Skeletal muscle satellite cell (primary cell): ENCODE measurements at regions not wholly inside any gene's neighbourhood (a gene's known extent, or its start where the extent isn't known, plus 50 kb on each side); places are given as distances from the start of the nearest gene placed in this dataset.
"Not testable (repeated sequence)": the region's sequence is repeated elsewhere in the genome, so short reads cannot be mapped to it uniquely, and the experiment has no call there.

Source experiments
- H3K27me3 ChIP-seq: 2 replicates; pipeline ENCODE4 v1.7.0; 2013; ENCODE audit warnings: low read length; ENCODE audit not compliant: control insufficient read depth, insufficient read depth
- H3K36me3 ChIP-seq: 2 replicates; pipeline ENCODE4 v1.7.0; 2013; ENCODE audit warnings: mild to moderate bottlenecking, control low read depth, low read length; ENCODE audit not compliant: insufficient read depth
- H3K4me1 ChIP-seq: 2 replicates; pipeline ENCODE4 v1.7.0; 2013; ENCODE audit warnings: low read length; ENCODE audit not compliant: control insufficient read depth, insufficient read depth
- H3K4me2 ChIP-seq: 2 replicates; pipeline ENCODE4 v1.7.0; 2013; ENCODE audit warnings: mild to moderate bottlenecking, low read length
- H3K4me3 ChIP-seq: 2 replicates; pipeline ENCODE4 v1.7.0; 2013; ENCODE audit warnings: low read length
- H3K9ac ChIP-seq: 2 replicates; pipeline ENCODE4 v1.7.0; 2013; ENCODE audit warnings: mild to moderate bottlenecking, low read depth, low read length, moderate library complexity
- H3K9me3 ChIP-seq: replicated peaks from 2 replicates; pipeline ENCODE4 v1.7.0; 2013; ENCODE audit warnings: mild to moderate bottlenecking, control low read depth, low read length

GRCh38 chr14:105700622-105701288 lies 174.4 kb downstream of the TMEM121 start:
- no peaks in the 10 kb centered on the region for H3K4me1 ChIP-seq
- no peaks in the 10 kb centered on the region for H3K9me3 ChIP-seq
- no peak overlapping the region for H3K4me3 ChIP-seq
- H3K4me2 ChIP-seq, result no peak overlapping the region
- no peaks in the 10 kb centered on the region for H3K36me3 ChIP-seq
- H3K27me3 ChIP-seq, result no peaks in the 10 kb centered on the region
- no peak overlapping the region for H3K9ac ChIP-seq

GRCh38 chr14:105701456-105702274 lies 175.3 kb downstream of the TMEM121 start:
- H3K27me3 ChIP-seq, result no peaks in the 10 kb centered on the region
- H3K9ac ChIP-seq, result no peak overlapping the region
- H3K4me2 ChIP-seq, result no peak overlapping the region
- no peak overlapping the region for H3K4me3 ChIP-seq
- H3K9me3 ChIP-seq, result no peaks in the 10 kb centered on the region
- no peaks in the 10 kb centered on the region for H3K4me1 ChIP-seq
- H3K36me3 ChIP-seq, result no peaks in the 10 kb centered on the region

- Histone ChIP-seq H3K9ac (no peak overlapping the region), H3K4me2 (no peak overlapping the region), H3K36me3 (no peaks in the 10 kb centered on the region), H3K9me3 (no peaks in the 10 kb centered on the region), H3K4me1 (no peaks in the 10 kb centered on the region), H3K4me3 (no peak overlapping the region), H3K27me3 (no peaks in the 10 kb centered on the region)
These were observed 176.0 kb downstream of the TMEM121 start for GRCh38 chr14:105702275-105702817.

- H3K9ac ChIP-seq, H3K4me3 ChIP-seq, H3K4me2 ChIP-seq, H3K4me1 ChIP-seq, H3K27me3 ChIP-seq, H3K36me3 ChIP-seq, H3K9me3 ChIP-seq: not testable (repeated sequence)
These were observed 176.8 kb downstream of the TMEM121 start for GRCh38 chr14:105703044-105703665.

- H3K9ac ChIP-seq, H3K36me3 ChIP-seq, H3K4me2 ChIP-seq, H3K27me3 ChIP-seq, H3K4me3 ChIP-seq, H3K9me3 ChIP-seq, H3K4me1 ChIP-seq: not testable (repeated sequence)
These were observed 177.7 kb downstream of the TMEM121 start for GRCh38 chr14:105704091-105704490.

- H3K36me3 ChIP-seq, H3K9ac ChIP-seq, H3K4me2 ChIP-seq, H3K4me1 ChIP-seq, H3K27me3 ChIP-seq, H3K9me3 ChIP-seq, H3K4me3 ChIP-seq: not testable (repeated sequence)
These were observed 178.1 kb downstream of the TMEM121 start for GRCh38 chr14:105704492-105704891.

GRCh38 chr14:105705512-105705861 lies 179.1 kb downstream of the TMEM121 start:
- H3K27me3 ChIP-seq, H3K4me1 ChIP-seq, H3K36me3 ChIP-seq, H3K9ac ChIP-seq, H3K9me3 ChIP-seq, H3K4me2 ChIP-seq, H3K4me3 ChIP-seq: not testable (repeated sequence)

- not testable (repeated sequence) for H3K4me1 ChIP-seq, H3K9ac ChIP-seq, H3K4me2 ChIP-seq, H3K4me3 ChIP-seq, H3K9me3 ChIP-seq, H3K27me3 ChIP-seq, H3K36me3 ChIP-seq
These were observed 179.7 kb downstream of the TMEM121 start for GRCh38 chr14:105705862-105706700.

GRCh38 chr14:105706701-105707019 lies 180.3 kb downstream of the TMEM121 start:
- H3K4me2 ChIP-seq, H3K9me3 ChIP-seq, H3K36me3 ChIP-seq, H3K4me1 ChIP-seq, H3K27me3 ChIP-seq, H3K9ac ChIP-seq, H3K4me3 ChIP-seq: not testable (repeated sequence)

- not testable (repeated sequence) for H3K27me3 ChIP-seq, H3K36me3 ChIP-seq, H3K9me3 ChIP-seq, H3K9ac ChIP-seq, H3K4me1 ChIP-seq, H3K4me2 ChIP-seq, H3K4me3 ChIP-seq
These were observed 180.7 kb downstream of the TMEM121 start for GRCh38 chr14:105707099-105707498.

GRCh38 chr14:105707723-105708151 lies 181.4 kb downstream of the TMEM121 start:
- not testable (repeated sequence) for H3K9ac ChIP-seq, H3K4me3 ChIP-seq, H3K4me2 ChIP-seq, H3K9me3 ChIP-seq, H3K36me3 ChIP-seq, H3K4me1 ChIP-seq, H3K27me3 ChIP-seq
